H1 (cell line): ENCODE measurements at regions not wholly inside any gene's neighbourhood (a gene's known extent, or its start where the extent isn't known, plus 50 kb on each side); places are given as distances from the start of the nearest gene placed in this dataset.

ENCODE experiments used
- CTCF ChIA-PET: fragments of 300-600 bp; sonication (Branson Sonifier 250); formaldehyde crosslinking; loops from one replicate; lab custom pipeline; 2021; ENCODE audit not compliant: partially characterized antibody; lab: Charles Lee
- POLR2A ChIA-PET: fragments of 300-600 bp; sonication (Branson Sonifier 250); formaldehyde crosslinking; loops from one replicate; lab custom pipeline; 2021; ENCODE audit warnings: inconsistent platforms; ENCODE audit not compliant: partially characterized antibody; lab: Charles Lee
- DNase-seq, 2 experiments: peaks; one replicate each; pipeline versions ENCODE4 v3.0.0 to v3.0.0-alpha.2; 2010 to 2022; ENCODE audit warnings: low spot score in 2 of 2, low read depth in 1 of 2, mixed read lengths in 1 of 2
- FAIRE-seq: peaks from 2 replicates; lab custom pipeline; 2011; peaks lifted over from hg19 to GRCh38; lab: Jason Lieb, UNC
- H2AFZ ChIP-seq: 2 replicates; pipeline ENCODE4 v1.8.1; 2012; ENCODE audit warnings: low read length, inconsistent platforms
- H2AK5ac ChIP-seq: 2 replicates; pipeline ENCODE4 v1.6.1; 2013; ENCODE audit warnings: low read depth, low read length
- H2BK120ac ChIP-seq: replicated peaks from 2 replicates; pipeline ENCODE3; 2013; ENCODE audit warnings: low read depth, low read length, inconsistent platforms
- H2BK12ac ChIP-seq: 2 replicates; pipeline ENCODE4 v1.6.1; 2013; ENCODE audit warnings: low read depth, low read length
- H2BK15ac ChIP-seq: 2 replicates; pipeline ENCODE4 v1.6.1; 2013; ENCODE audit warnings: low read length
- H2BK20ac ChIP-seq: 2 replicates; pipeline ENCODE4 v1.6.1; 2013; ENCODE audit warnings: low read length
- H2BK5ac ChIP-seq: 2 replicates; pipeline ENCODE4 v1.6.1; 2013; ENCODE audit warnings: low read depth, low read length
- H3K14ac ChIP-seq: 2 replicates; pipeline ENCODE4 v1.6.1; 2013; ENCODE audit warnings: inconsistent platforms; ENCODE audit not compliant: insufficient read length
- H3K18ac ChIP-seq: 2 replicates; pipeline ENCODE4 v1.6.1; 2013; ENCODE audit warnings: low read length; ENCODE audit errors: extremely low read depth
- H3K23ac ChIP-seq: 2 replicates; pipeline ENCODE4 v1.6.1; 2013; ENCODE audit warnings: inconsistent platforms; ENCODE audit not compliant: insufficient read length
- H3K23me2 ChIP-seq: 2 replicates; pipeline ENCODE4 v1.6.1; 2013; ENCODE audit warnings: low read depth, low read length
- H3K27ac ChIP-seq: 2 replicates; pipeline ENCODE4 v1.6.1; 2011; ENCODE audit warnings: low read depth, low read length, inconsistent platforms
- H3K27me3 ChIP-seq, 4 experiments: replicated peaks in 1 of 4; 1 replicate in 1 of 4; 2 replicates in 3 of 4; pipeline versions ENCODE4 v1.6.1 to v1.8.1; 2011 to 2013; ENCODE audit warnings: low read length in 3 of 4, mild to moderate bottlenecking in 3 of 4, inconsistent platforms in 2 of 4, mixed read lengths in 2 of 4, moderate library complexity in 1 of 4; ENCODE audit not compliant: control insufficient read depth in 3 of 4, insufficient read depth in 3 of 4; ENCODE audit errors: extremely low read depth in 1 of 4
- H3K36me3 ChIP-seq, 4 experiments: 2 replicates each; pipeline versions ENCODE4 v1.6.1 to v1.8.1; 2011 to 2013; ENCODE audit warnings: mild to moderate bottlenecking in 4 of 4, low read length in 3 of 4, moderate library complexity in 2 of 4, control low read depth in 1 of 4, inconsistent platforms in 1 of 4; ENCODE audit not compliant: insufficient read depth in 4 of 4, control insufficient read depth in 2 of 4
- H3K4ac ChIP-seq: replicated peaks from 2 replicates; pipeline ENCODE3; 2013; ENCODE audit warnings: low read length, low read depth, mixed read lengths, inconsistent platforms; ENCODE audit not compliant: insufficient read length
- H3K4me1 ChIP-seq, 4 experiments: replicated peaks in 1 of 4; 1 replicate in 1 of 4; 2 replicates in 3 of 4; pipeline versions ENCODE4 v1.6.1 to v1.8.1; 2011 to 2013; ENCODE audit warnings: low read length in 3 of 4, inconsistent platforms in 2 of 4, mixed read lengths in 1 of 4; ENCODE audit not compliant: insufficient read depth in 4 of 4, control insufficient read depth in 3 of 4
- H3K4me2 ChIP-seq, 2 experiments: 2 replicates each; pipeline versions ENCODE4 v1.6.1 to v1.8.1; 2011 to 2013; ENCODE audit warnings: low read depth in 2 of 2, low read length in 2 of 2, control low read depth in 1 of 2, inconsistent platforms in 1 of 2, mild to moderate bottlenecking in 1 of 2; ENCODE audit not compliant: insufficient read depth in 1 of 2
- H3K4me3 ChIP-seq, 4 experiments: fragments of 200-600, 300-600 bp in 1 of 4; sonication (generic), shearing (Covaris generic), sonication (Bioruptor Twin) in 1 of 4; 2 replicates each; pipeline versions ENCODE4 v1.5.1 to v1.8.1; 2011 to 2016; ENCODE audit warnings: low read length in 4 of 4, low read depth in 3 of 4, control low read depth in 2 of 4, inconsistent platforms in 2 of 4, mild to moderate bottlenecking in 2 of 4, mixed read lengths in 1 of 4, moderate library complexity in 1 of 4; ENCODE audit not compliant: insufficient read depth in 2 of 4; ENCODE audit errors: extremely low read depth in 1 of 4
- H3K56ac ChIP-seq: replicated peaks from 2 replicates; pipeline ENCODE3; 2013; ENCODE audit warnings: low read depth, mild to moderate bottlenecking, mixed read lengths, low read length, inconsistent platforms; ENCODE audit not compliant: insufficient read length
- H3K79me1 ChIP-seq: 2 replicates; pipeline ENCODE4 v1.6.1; 2013; ENCODE audit warnings: low read depth, low read length, control low read depth
- H3K79me2 ChIP-seq, 2 experiments: 2 replicates each; pipeline versions ENCODE4 v1.6.1 to v1.8.1; 2012 to 2013; ENCODE audit warnings: low read length in 2 of 2, mild to moderate bottlenecking in 2 of 2, inconsistent platforms in 1 of 2; ENCODE audit not compliant: insufficient read depth in 2 of 2, control insufficient read depth in 1 of 2
- H3K9ac ChIP-seq, 4 experiments: replicated peaks in 1 of 4; 1 replicate in 1 of 4; 2 replicates in 3 of 4; pipeline versions ENCODE4 v1.6.1 to v1.8.1; 2011 to 2013; ENCODE audit warnings: low read depth in 3 of 4, low read length in 3 of 4, control low read depth in 2 of 4, mild to moderate bottlenecking in 2 of 4, moderate library complexity in 2 of 4, inconsistent platforms in 1 of 4; ENCODE audit errors: extremely low read depth in 1 of 4
- H3K9me3 ChIP-seq, 2 experiments: 2 replicates each; pipeline versions ENCODE4 v1.6.1 to v1.8.1; 2012 to 2013; ENCODE audit warnings: mild to moderate bottlenecking in 2 of 2, moderate library complexity in 2 of 2, control low read depth in 1 of 2, inconsistent platforms in 1 of 2, low read depth in 1 of 2, low read length in 1 of 2, mixed read lengths in 1 of 2; ENCODE audit not compliant: insufficient read depth in 2 of 2
- H4K20me1 ChIP-seq, 2 experiments: replicated peaks in 1 of 2; 2 replicates each; pipeline versions ENCODE3 to v1.8.1; 2011 to 2013; ENCODE audit warnings: inconsistent platforms in 2 of 2, low read length in 2 of 2, mild to moderate bottlenecking in 1 of 2; ENCODE audit not compliant: insufficient read depth in 2 of 2, control insufficient read depth in 1 of 2
- H4K5ac ChIP-seq: 2 replicates; pipeline ENCODE4 v1.6.1; 2013; ENCODE audit warnings: low read length, low read depth, mixed read lengths, inconsistent platforms; ENCODE audit not compliant: insufficient read length
- H4K8ac ChIP-seq: 2 replicates; pipeline ENCODE4 v1.8.0; 2013; ENCODE audit warnings: mild to moderate bottlenecking, moderate library complexity, low read length, inconsistent platforms; ENCODE audit not compliant: insufficient read depth; ENCODE audit errors: extremely low read depth
- H4K91ac ChIP-seq: replicated peaks from 2 replicates; pipeline ENCODE3; 2013; ENCODE audit warnings: low read length, mixed read lengths, inconsistent platforms; ENCODE audit not compliant: insufficient read length
- EZH2 ChIP-seq: fragments of 200-600 bp; sonication (generic); IDR thresholded peaks from 2 replicates; pipeline ENCODE4 v1.7.1; 2012; ENCODE audit warnings: low read depth, mild to moderate bottlenecking, moderate library complexity, low read length, inconsistent platforms; ENCODE audit not compliant: severe bottlenecking
- HDAC2 ChIP-seq, 2 experiments: fragments of 300-600 bp in 1 of 2; sonication (generic) in 1 of 2; IDR thresholded peaks; 2 replicates each; pipeline ENCODE4 v1.6.1; 2011 to 2012; ENCODE audit warnings: low read depth in 2 of 2, low read length in 2 of 2, mild to moderate bottlenecking in 2 of 2, moderate library complexity in 2 of 2, borderline replicate concordance in 1 of 2, inconsistent platforms in 1 of 2
- HDAC6 ChIP-seq: IDR thresholded peaks from one replicate; pipeline ENCODE4 v1.7.1; 2012; ENCODE audit warnings: low read depth, mild to moderate bottlenecking, inconsistent platforms, low read length, moderate library complexity
- JUN ChIP-seq: IDR thresholded peaks from 2 replicates; pipeline ENCODE4 v1.6.1; 2011; ENCODE audit warnings: low read depth, mild to moderate bottlenecking, improper control_type of control experiment, low read length
- NANOG ChIP-seq: IDR thresholded peaks from 2 replicates; pipeline ENCODE4 v1.6.1; 2011; ENCODE audit warnings: low read length, low read depth, mild to moderate bottlenecking, inconsistent platforms; ENCODE audit not compliant: insufficient read depth, poor library complexity, severe bottlenecking
- RFX5 ChIP-seq: IDR thresholded peaks from 2 replicates; pipeline ENCODE4 v1.6.1; 2011; ENCODE audit warnings: low read depth, low read length, improper control_type of control experiment, borderline replicate concordance
- SIRT6 ChIP-seq: IDR thresholded peaks from one replicate; pipeline ENCODE4 v1.7.1; 2012; ENCODE audit warnings: low read length, inconsistent platforms
- TCF12 ChIP-seq: IDR thresholded peaks from 2 replicates; pipeline ENCODE4 v1.6.1; 2011; ENCODE audit warnings: low read depth, mild to moderate bottlenecking, low read length
- WGBS, 2 experiments: shearing (Covaris generic) in 1 of 2; methylation state at CpG; one replicate each; pipeline versions ENCODE4 v1.1.6 to v1.1.7; 2013 to 2015; ENCODE audit warnings: low lambda C conversion rate in 2 of 2, mixed read lengths in 2 of 2, inconsistent platforms in 1 of 2, low coverage in 1 of 2, missing lambda C conversion rate in 1 of 2; ENCODE audit not compliant: insufficient replicate concordance in 2 of 2, insufficient coverage in 1 of 2, insufficient read length in 1 of 2; ENCODE audit errors: extremely low coverage in 1 of 2, missing lambda C conversion rate in 1 of 2; 5-methylcytosine and 5-hydroxymethylcytosine counted together
- TF ChIP-seq, protein P1 (sequence below): IDR thresholded peaks from 2 replicates; pipeline ENCODE4 v1.6.1; 2012; ENCODE audit warnings: inconsistent platforms
- TF ChIP-seq, protein P2 (sequence below): IDR thresholded peaks from 2 replicates; pipeline ENCODE4 v1.6.1; 2011; ENCODE audit warnings: low read length, improper control_type of control experiment
- TF ChIP-seq, protein P3 (sequence below): IDR thresholded peaks from 2 replicates; pipeline ENCODE4 v1.6.1; 2012; ENCODE audit warnings: low read length, inconsistent platforms

DNA sequence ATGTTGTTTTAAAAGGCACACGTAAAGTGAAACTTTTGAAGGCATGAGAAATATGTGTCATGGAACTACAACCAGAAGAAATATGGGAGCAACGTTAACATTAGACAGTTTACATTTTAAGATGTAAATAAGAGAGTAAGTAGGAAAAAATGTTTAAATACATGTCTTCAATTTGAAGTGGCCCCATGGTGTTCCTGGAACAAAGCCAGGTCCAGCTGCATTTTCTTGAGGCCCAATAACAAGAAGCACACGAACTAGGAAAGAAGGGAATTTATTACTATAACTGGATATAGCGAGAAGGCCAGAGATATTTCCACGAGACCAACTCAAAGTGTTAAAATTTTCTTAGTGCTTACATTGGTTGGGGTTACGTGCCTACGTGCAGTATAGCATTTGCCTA, 458.1 kb downstream of the KCTD8 start:
- WGBS, 2 experiments: 86% methylated on average over 7 of the region's 7 CpGs; no CpG with 5 or more reads in 1 of the 2 experiments
- Histone ChIP-seq H3K4me3 (no peak overlapping the region), H3K9me3 (no peaks in the 10 kb centered on the region), H3K79me2 (no peaks in the 10 kb centered on the region), H2BK15ac (no peak overlapping the region), H3K4me1 (peaks cover 0 to 9% (median 3%) of the 10 kb centered on the region in 4 experiments; a peak in 3 of 7 replicates), H3K4me2 (no peak overlapping the region), H2AK5ac (no peak overlapping the region), H3K27ac (no peak overlapping the region), H3K56ac (no peak overlapping the region), H4K5ac (no peak overlapping the region), H4K91ac (no peak overlapping the region), H3K18ac (no peak overlapping the region), H3K27me3 (no peaks in the 10 kb centered on the region), H2BK12ac (no peak overlapping the region), H3K36me3 (no peaks in the 10 kb centered on the region), H3K23me2 (no peaks in the 10 kb centered on the region), H4K20me1 (no peaks in the 10 kb centered on the region), H2BK5ac (no peak overlapping the region), H3K23ac (no peak overlapping the region), H4K8ac (no peak overlapping the region), H3K4ac (no peak overlapping the region), H3K79me1 (no peaks in the 10 kb centered on the region), H2AFZ (no peak overlapping the region), H2BK120ac (no peak overlapping the region), H2BK20ac (no peak overlapping the region), H3K14ac (no peak overlapping the region), H3K9ac (no peak overlapping the region)
- CTCF ChIA-PET: no interaction called here
- POLR2A ChIA-PET: no interaction called here
- FAIRE-seq (no peak), DNase-seq (no peak)
- no peak for TF ChIP-seq EZH2
- TF ChIP-seq SIRT6: no peak
- no peak for TF ChIP-seq TCF12
- TF ChIP-seq, protein P1, sequence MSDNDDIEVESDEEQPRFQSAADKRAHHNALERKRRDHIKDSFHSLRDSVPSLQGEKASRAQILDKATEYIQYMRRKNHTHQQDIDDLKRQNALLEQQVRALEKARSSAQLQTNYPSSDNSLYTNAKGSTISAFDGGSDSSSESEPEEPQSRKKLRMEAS: no peak
- TF ChIP-seq, protein P2, sequence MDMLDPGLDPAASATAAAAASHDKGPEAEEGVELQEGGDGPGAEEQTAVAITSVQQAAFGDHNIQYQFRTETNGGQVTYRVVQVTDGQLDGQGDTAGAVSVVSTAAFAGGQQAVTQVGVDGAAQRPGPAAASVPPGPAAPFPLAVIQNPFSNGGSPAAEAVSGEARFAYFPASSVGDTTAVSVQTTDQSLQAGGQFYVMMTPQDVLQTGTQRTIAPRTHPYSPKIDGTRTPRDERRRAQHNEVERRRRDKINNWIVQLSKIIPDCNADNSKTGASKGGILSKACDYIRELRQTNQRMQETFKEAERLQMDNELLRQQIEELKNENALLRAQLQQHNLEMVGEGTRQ: no peak
- no peak for TF ChIP-seq HDAC2 (IDR thresholded peaks at IDR 0.05; ENCODE audit: borderline replicate concordance in 1 of 2, low read depth in 2 of 2, low read length in 2 of 2)
- TF ChIP-seq NANOG: no peak
- TF ChIP-seq HDAC6: no peak
- TF ChIP-seq RFX5: no peak
- TF ChIP-seq, protein P3, sequence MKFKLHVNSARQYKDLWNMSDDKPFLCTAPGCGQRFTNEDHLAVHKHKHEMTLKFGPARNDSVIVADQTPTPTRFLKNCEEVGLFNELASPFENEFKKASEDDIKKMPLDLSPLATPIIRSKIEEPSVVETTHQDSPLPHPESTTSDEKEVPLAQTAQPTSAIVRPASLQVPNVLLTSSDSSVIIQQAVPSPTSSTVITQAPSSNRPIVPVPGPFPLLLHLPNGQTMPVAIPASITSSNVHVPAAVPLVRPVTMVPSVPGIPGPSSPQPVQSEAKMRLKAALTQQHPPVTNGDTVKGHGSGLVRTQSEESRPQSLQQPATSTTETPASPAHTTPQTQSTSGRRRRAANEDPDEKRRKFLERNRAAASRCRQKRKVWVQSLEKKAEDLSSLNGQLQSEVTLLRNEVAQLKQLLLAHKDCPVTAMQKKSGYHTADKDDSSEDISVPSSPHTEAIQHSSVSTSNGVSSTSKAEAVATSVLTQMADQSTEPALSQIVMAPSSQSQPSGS: no peak
- no peak for TF ChIP-seq JUN
